A673 (cell line): ENCODE measurements at regions not wholly inside any gene's neighbourhood (a gene's known extent, or its start where the extent isn't known, plus 50 kb on each side); places are given as distances from the start of the nearest gene placed in this dataset.

Experiments
- EZH2 ChIP-seq: fragments of 200-600 bp; sonication (generic); IDR thresholded peaks from 2 replicates; pipeline ENCODE4 v1.6.1; 2017; ENCODE audit warnings: borderline replicate concordance, low read depth, mild to moderate bottlenecking, mixed read lengths, antibody characterized with exemption, low read length; ENCODE audit not compliant: poor library complexity, severe bottlenecking
- TF ChIP-seq, protein P1 (sequence below): fragments of 300-800, 200-600 bp; sonication (generic); conservative IDR thresholded peaks from 2 replicates; pipeline ENCODE4 v1.5.1; 2017; ENCODE audit warnings: low read depth, mild to moderate bottlenecking, antibody characterized with exemption, low read length, moderate library complexity, mixed read lengths

DNA sequence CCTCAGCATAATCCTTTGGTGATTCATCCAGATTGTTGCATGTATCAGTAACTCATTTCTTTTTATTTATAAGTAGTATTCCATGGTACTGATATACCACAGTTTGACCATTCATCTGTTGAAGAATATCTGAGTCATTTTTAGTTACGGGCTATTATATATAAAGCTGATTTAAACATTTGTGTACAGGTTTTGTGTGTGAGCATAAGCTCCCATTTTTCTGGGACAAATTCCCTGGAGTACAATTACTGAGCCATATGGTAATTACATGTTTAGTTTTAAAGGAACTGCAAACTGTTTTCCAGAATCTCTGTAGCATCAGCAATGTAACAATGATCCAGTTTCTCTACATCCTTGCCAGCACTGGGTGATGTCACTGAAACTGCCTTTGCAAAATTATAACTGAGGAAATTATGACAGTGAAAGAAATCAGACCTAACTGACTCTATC lies 236.2 kb upstream of the KRR1 start:
- TF ChIP-seq, protein P1, sequence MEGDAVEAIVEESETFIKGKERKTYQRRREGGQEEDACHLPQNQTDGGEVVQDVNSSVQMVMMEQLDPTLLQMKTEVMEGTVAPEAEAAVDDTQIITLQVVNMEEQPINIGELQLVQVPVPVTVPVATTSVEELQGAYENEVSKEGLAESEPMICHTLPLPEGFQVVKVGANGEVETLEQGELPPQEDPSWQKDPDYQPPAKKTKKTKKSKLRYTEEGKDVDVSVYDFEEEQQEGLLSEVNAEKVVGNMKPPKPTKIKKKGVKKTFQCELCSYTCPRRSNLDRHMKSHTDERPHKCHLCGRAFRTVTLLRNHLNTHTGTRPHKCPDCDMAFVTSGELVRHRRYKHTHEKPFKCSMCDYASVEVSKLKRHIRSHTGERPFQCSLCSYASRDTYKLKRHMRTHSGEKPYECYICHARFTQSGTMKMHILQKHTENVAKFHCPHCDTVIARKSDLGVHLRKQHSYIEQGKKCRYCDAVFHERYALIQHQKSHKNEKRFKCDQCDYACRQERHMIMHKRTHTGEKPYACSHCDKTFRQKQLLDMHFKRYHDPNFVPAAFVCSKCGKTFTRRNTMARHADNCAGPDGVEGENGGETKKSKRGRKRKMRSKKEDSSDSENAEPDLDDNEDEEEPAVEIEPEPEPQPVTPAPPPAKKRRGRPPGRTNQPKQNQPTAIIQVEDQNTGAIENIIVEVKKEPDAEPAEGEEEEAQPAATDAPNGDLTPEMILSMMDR, result no peak
- no peak for TF ChIP-seq EZH2
